OCI-M1 (cell line): ENCODE measurements at regions not wholly inside any gene's neighbourhood (a gene's known extent, or its start where the extent isn't known, plus 50 kb on each side); places are given as distances from the start of the nearest gene placed in this dataset.

Experiments
- DNase-seq: peaks from one replicate; lab custom pipeline; 2025; lab: John Stamatoyannopoulos, UW

- no peak for DNase-seq
These were observed 363.1 kb downstream of the EFNB2 start for GRCh38 chr13:106172176-106172905.

GRCh38 chr13:106163426-106163825 is 372.0 kb downstream of the EFNB2 start:
- DNase-seq = no peak

- no peak for DNase-seq
These were observed 374.3 kb downstream of the EFNB2 start for GRCh38 chr13:106161146-106161545.

GRCh38 chr13:106159295-106160195 is 375.9 kb downstream of the EFNB2 start:
- DNase-seq = no peak

GRCh38 chr13:106156468-106156867 is 379.0 kb downstream of the EFNB2 start:
- no peak for DNase-seq

GRCh38 chr13:106155411-106155810 is 380.1 kb downstream of the EFNB2 start:
- DNase-seq = no peak

GRCh38 chr13:106153876-106154275 is 381.6 kb downstream of the EFNB2 start:
- DNase-seq = no peak

GRCh38 chr13:106153041-106153440 is 382.4 kb downstream of the EFNB2 start:
- no peak for DNase-seq

- DNase-seq = no peak
These were observed 383.4 kb downstream of the EFNB2 start for GRCh38 chr13:106152047-106152446.

GRCh38 chr13:106151056-106151699 is 384.3 kb downstream of the EFNB2 start:
- no peak for DNase-seq

GRCh38 chr13:106145997-106146864 is 389.2 kb downstream of the EFNB2 start:
- DNase-seq = peak; percentile 39

- DNase-seq = no peak
These were observed 390.4 kb downstream of the EFNB2 start for GRCh38 chr13:106145070-106145469.

- peak; percentile 15 for DNase-seq
These were observed 391.3 kb downstream of the EFNB2 start for GRCh38 chr13:106143930-106144709.

GRCh38 chr13:106143392-106143791 is 392.1 kb downstream of the EFNB2 start:
- no peak for DNase-seq

- DNase-seq = no peak
These were observed 395.0 kb downstream of the EFNB2 start for GRCh38 chr13:106140476-106140875.

- DNase-seq = no peak
These were observed 395.5 kb downstream of the EFNB2 start for GRCh38 chr13:106139942-106140341.

GRCh38 chr13:106139377-106139776 is 396.1 kb downstream of the EFNB2 start:
- DNase-seq = no peak

- no peak for DNase-seq
These were observed 396.8 kb downstream of the EFNB2 start for GRCh38 chr13:106138620-106139019.

GRCh38 chr13:106133025-106133424 is 402.4 kb downstream of the EFNB2 start:
- DNase-seq = no peak

- no peak for DNase-seq
These were observed 403.2 kb downstream of the EFNB2 start for GRCh38 chr13:106132216-106132615.

GRCh38 chr13:106129993-106130392 is 405.5 kb downstream of the EFNB2 start:
- DNase-seq = no peak
